ENCODE measurements at regions not wholly inside any gene's neighbourhood (a gene's known extent, or its start where the extent isn't known, plus 50 kb on each side); places are given as distances from the start of the nearest gene placed in this dataset.

- no peak overlapping the region for H2AFZ ChIP-seq (ENCODE audit: low read depth, low read length, severe bottlenecking)
- H3F3A ChIP-seq (ENCODE audit: insufficient read depth), result no peaks in the 10 kb centered on the region
- no peak overlapping the region for H3K4me2 ChIP-seq (ENCODE audit: low read depth, low read length, poor library complexity, severe bottlenecking)
- no peak overlapping the region for H3K27ac ChIP-seq (ENCODE audit: low read depth, low read length)
- TF ChIP-seq EZH2phosphoT487 (conservative IDR thresholded peaks at IDR 0.05; ENCODE audit: low read length) (no peak), CTCF (IDR thresholded peaks at IDR 0.05; ENCODE audit: insufficient read depth, low read length, poor library complexity, severe bottlenecking) (no peak)
- H3K79me2 ChIP-seq (ENCODE audit: insufficient read depth, low read length), result no peaks in the 10 kb centered on the region
- no peaks in the 10 kb centered on the region for H3K27me3 ChIP-seq (ENCODE audit: low read length)
- H3K9me3 ChIP-seq (ENCODE audit: insufficient read depth, low read length), result no peaks in the 10 kb centered on the region
- no peak overlapping the region for H3K4me3 ChIP-seq (ENCODE audit: insufficient read depth, low read length, poor library complexity, severe bottlenecking)
- H3K9ac ChIP-seq (ENCODE audit: low read length), result no peak overlapping the region
- H4K20me1 ChIP-seq (ENCODE audit: low read depth, low read length), result no peaks in the 10 kb centered on the region
- no peaks in the 10 kb centered on the region for H3K36me3 ChIP-seq (ENCODE audit: low read length)
- H3K9me2 ChIP-seq (replicated peaks; ENCODE audit: insufficient read depth, low read length), result no peaks in the 10 kb centered on the region
Observed at GRCh38 chr10:53236941-53237340, 464.4 kb upstream of the MBL2 start.

- H3F3A ChIP-seq (ENCODE audit: insufficient read depth), result no peaks in the 10 kb centered on the region
- no peak overlapping the region for H2AFZ ChIP-seq (ENCODE audit: low read depth, low read length, severe bottlenecking)
- H3K36me3 ChIP-seq (ENCODE audit: low read length), result no peaks in the 10 kb centered on the region
- H3K9me3 ChIP-seq (ENCODE audit: insufficient read depth, low read length), result no peaks in the 10 kb centered on the region
- H3K27ac ChIP-seq (ENCODE audit: low read depth, low read length), result no peak overlapping the region
- no peaks in the 10 kb centered on the region for H3K27me3 ChIP-seq (ENCODE audit: low read length)
- H4K20me1 ChIP-seq (ENCODE audit: low read depth, low read length), result no peaks in the 10 kb centered on the region
- no peak overlapping the region for H3K9ac ChIP-seq (ENCODE audit: low read length)
- H3K4me3 ChIP-seq (ENCODE audit: insufficient read depth, low read length, poor library complexity, severe bottlenecking), result no peak overlapping the region
- no peak for TF ChIP-seq EZH2phosphoT487 (conservative IDR thresholded peaks at IDR 0.05; ENCODE audit: low read length)
- TF ChIP-seq CTCF (IDR thresholded peaks at IDR 0.05; ENCODE audit: insufficient read depth, low read length, poor library complexity, severe bottlenecking), result no peak
- H3K4me2 ChIP-seq (ENCODE audit: low read depth, low read length, poor library complexity, severe bottlenecking), result no peak overlapping the region
- no peaks in the 10 kb centered on the region for H3K9me2 ChIP-seq (replicated peaks; ENCODE audit: insufficient read depth, low read length)
- no peaks in the 10 kb centered on the region for H3K79me2 ChIP-seq (ENCODE audit: insufficient read depth, low read length)
Observed at GRCh38 chr10:53233749-53234148, 461.2 kb upstream of the MBL2 start.

- Histone ChIP-seq H3K27me3 (ENCODE audit: low read length) (no peaks in the 10 kb centered on the region), H3K27ac (ENCODE audit: low read depth, low read length) (no peak overlapping the region), H3K4me3 (ENCODE audit: insufficient read depth, low read length, poor library complexity, severe bottlenecking) (no peak overlapping the region), H3K9me3 (ENCODE audit: insufficient read depth, low read length) (no peaks in the 10 kb centered on the region), H3K4me2 (ENCODE audit: low read depth, low read length, poor library complexity, severe bottlenecking) (no peak overlapping the region), H3K9ac (ENCODE audit: low read length) (no peak overlapping the region), H3K79me2 (ENCODE audit: insufficient read depth, low read length) (no peaks in the 10 kb centered on the region), H3F3A (ENCODE audit: insufficient read depth) (no peaks in the 10 kb centered on the region), H3K36me3 (ENCODE audit: low read length) (no peaks in the 10 kb centered on the region), H2AFZ (ENCODE audit: low read depth, low read length, severe bottlenecking) (no peak overlapping the region), H4K20me1 (ENCODE audit: low read depth, low read length) (no peaks in the 10 kb centered on the region), H3K9me2 (replicated peaks; ENCODE audit: insufficient read depth, low read length) (no peaks in the 10 kb centered on the region)
- TF ChIP-seq CTCF (IDR thresholded peaks at IDR 0.05; ENCODE audit: insufficient read depth, low read length, poor library complexity, severe bottlenecking) (no peak), EZH2phosphoT487 (conservative IDR thresholded peaks at IDR 0.05; ENCODE audit: low read length) (no peak)
Observed at GRCh38 chr10:53230651-53231050, 458.1 kb upstream of the MBL2 start.

Data from SU-DHL-6 (cell line).